ENCODE measurements at regions not wholly inside any gene's neighbourhood (a gene's known extent, or its start where the extent isn't known, plus 50 kb on each side); places are given as distances from the start of the nearest gene placed in this dataset.

DNA sequence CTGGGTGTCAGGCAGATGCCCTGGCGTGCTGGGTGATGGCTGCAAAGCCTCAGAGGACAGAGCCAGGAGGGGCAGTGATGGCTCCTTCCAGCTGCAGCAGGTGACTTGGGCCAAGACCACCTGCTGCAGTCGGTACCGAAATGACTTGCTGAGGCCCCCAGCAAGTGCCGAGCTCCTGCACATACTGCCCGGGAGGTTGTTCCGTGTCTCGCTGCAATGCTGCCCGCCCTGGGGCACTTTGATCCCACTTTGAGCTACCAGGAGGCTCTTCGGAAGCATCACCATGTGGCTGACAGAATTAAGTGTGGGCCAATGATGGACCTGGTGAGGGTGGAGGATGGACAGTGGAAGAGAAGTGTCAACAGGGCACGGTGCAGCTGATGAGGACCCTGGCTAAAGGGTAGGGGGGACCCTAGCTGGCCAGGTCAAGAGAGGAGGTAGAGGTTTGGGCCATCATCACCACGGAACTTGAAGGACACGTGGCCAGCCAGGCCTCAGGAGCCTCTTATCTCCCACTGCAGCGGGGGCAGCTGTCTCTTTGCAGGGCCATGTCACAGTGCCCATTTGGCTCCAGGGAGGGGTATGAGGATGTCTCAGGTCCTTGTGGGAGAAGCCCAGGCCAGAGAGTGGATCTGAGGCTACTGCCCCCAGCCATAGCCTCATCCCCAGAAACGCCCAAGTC, 51.1 kb upstream of the NANOS1 start:
- no peak for TF ChIP-seq CHD2 (IDR thresholded peaks at IDR 0.05; ENCODE audit: low read length, partially characterized antibody)
- TF ChIP-seq POLR2AphosphoS5 (IDR thresholded peaks at IDR 0.05; ENCODE audit: low read depth, low read length): no peak
- no peak for TF ChIP-seq TAF1 (IDR thresholded peaks at IDR 0.05; ENCODE audit: borderline replicate concordance, low read depth, low read length)
- TF ChIP-seq, protein P1, sequence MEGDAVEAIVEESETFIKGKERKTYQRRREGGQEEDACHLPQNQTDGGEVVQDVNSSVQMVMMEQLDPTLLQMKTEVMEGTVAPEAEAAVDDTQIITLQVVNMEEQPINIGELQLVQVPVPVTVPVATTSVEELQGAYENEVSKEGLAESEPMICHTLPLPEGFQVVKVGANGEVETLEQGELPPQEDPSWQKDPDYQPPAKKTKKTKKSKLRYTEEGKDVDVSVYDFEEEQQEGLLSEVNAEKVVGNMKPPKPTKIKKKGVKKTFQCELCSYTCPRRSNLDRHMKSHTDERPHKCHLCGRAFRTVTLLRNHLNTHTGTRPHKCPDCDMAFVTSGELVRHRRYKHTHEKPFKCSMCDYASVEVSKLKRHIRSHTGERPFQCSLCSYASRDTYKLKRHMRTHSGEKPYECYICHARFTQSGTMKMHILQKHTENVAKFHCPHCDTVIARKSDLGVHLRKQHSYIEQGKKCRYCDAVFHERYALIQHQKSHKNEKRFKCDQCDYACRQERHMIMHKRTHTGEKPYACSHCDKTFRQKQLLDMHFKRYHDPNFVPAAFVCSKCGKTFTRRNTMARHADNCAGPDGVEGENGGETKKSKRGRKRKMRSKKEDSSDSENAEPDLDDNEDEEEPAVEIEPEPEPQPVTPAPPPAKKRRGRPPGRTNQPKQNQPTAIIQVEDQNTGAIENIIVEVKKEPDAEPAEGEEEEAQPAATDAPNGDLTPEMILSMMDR (IDR thresholded peaks at IDR 0.05): no peak
- no peak for TF ChIP-seq RFX5 (IDR thresholded peaks at IDR 0.05; ENCODE audit: low read length)
- no peak for TF ChIP-seq SMC3 (IDR thresholded peaks at IDR 0.05; ENCODE audit: low read depth, low read length)
- no peak for TF ChIP-seq RAD21 (IDR thresholded peaks at IDR 0.05; ENCODE audit: low read length)
